Amygdala (tissue), 56 donors: ENCODE measurements at regions not wholly inside any gene's neighbourhood (a gene's known extent, or its start where the extent isn't known, plus 50 kb on each side); places are given as distances from the start of the nearest gene placed in this dataset.

Source experiments
- DNase-seq, 56 donors: peaks; one replicate each; lab custom pipeline; 2025; lab: John Stamatoyannopoulos, UW

- no peak for DNase-seq
Observed at GRCh38 chr6:40803897-40804702, 216.9 kb upstream of the LRFN2 start.

- DNase-seq = no peak
Observed at GRCh38 chr6:40802481-40802880, 215.3 kb upstream of the LRFN2 start.

GRCh38 chr6:40799296-40800140 is 212.4 kb upstream of the LRFN2 start:
- DNase-seq = no peak

- no peak for DNase-seq
Observed at GRCh38 chr6:40798069-40798770, 211.1 kb upstream of the LRFN2 start.

DNA sequence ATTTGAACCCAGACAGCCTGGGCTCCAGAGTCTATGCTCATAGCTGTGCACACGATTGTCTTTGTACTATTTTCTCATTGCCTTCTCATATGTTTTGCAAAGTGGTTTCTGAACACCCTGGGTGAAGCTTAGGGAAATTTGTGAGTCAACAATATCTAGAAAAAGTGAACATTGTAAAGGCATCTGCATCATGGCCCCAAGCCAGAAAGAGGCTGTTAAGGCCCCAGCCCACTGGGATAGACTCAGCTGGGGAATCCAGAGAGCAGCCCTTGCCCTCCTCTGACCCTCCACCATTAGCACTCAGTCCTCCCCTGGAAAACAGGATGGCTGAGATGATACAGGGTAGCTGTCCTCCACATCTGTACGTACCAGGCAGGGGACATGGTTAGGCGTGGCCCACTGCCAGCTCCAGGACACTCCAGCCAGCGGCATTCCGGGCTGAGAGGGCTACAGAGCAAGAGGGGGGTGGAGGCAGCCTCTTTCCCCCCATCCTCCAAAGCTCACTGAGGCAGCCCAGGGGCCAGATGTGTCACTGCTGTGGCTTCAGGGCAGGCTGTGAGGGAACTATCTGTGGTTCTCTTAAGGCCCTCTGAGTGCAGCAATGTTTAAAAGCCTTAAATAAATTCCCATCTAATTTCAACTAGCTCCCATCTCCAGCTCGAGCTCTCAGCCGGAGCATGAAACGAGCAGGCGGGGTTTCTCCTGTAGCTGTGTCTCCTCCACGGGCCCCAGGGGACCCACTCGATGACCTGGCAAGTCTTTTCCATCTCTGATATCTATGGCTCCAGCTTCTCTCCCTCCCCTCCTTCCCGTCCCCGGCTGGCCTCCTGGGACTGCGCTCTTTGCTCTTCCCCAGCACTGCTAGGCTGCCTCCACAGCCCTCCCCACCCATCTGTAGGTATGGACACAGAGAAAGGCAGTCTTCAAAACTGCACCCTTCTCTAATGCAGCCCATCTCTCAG is 209.4 kb upstream of the LRFN2 start:
- DNase-seq = no peak

GRCh38 chr6:40794586-40794985 is 207.4 kb upstream of the LRFN2 start:
- no peak for DNase-seq

GRCh38 chr6:40792183-40792582 is 205.0 kb upstream of the LRFN2 start:
- DNase-seq = no peak

DNA sequence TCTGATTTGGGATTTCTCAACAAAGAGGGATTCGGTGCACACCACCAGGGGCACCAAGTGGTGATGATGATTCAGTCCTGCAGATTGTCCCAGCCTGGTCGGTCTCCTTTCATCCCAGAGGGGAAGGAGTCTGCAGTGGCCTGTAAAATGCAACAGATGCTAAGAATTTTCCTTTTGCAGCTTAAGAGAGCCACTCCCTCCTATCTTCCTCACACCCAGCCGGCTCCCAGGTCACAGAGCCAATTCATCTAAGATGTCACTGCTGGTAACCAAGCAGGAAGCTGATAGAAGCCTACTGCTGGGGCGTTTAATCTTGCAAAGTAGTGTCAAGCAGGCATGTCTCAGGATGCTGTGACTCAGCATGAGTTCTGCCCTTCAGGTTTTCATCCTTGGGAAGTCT is 203.8 kb upstream of the LRFN2 start:
- no peak for DNase-seq

DNA sequence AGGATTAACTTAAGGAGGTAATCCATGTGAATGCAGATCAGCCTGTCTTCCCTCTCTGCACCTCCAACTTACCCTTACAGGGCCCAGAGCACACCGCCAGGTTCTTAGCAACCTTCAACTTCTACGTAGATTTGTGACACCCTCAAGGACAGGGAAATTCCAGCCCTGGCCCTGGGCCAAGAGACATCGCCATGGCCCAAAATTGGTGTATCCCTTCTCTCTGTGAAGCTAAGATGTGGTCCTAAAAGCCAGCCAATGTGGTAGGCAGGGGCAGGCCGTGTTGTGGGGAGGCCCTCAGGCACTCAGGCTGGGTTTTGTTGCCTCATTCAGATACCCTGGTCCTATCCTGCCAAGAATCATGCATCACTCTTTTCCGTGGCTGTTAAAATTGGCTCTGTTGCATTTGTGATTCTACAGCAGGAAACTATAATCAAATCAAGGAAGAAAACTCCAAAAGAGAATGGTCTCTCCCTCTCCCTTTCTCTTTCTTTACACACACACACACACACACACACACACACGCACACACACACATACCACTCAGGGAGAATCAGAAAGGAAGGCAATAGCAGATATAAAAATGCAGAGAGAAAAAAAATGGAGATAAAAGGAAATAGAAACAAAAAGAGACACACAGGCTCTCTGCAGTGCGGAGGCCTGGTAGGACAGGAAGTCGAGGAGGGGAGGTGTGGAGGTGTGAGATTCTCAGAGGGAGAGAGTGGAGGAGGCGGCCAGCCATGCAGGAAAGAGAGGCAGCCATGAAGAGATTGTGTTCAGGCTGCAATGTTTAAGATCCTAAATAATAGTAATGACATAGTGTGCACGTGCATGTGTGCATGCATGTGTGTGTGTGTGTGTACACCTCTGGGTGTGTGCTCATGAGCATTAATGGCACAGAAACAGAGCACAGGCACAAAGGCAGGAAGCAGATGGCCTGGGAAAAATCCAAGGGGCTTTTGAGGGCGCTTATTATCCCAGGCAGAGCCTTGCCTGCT is 201.8 kb upstream of the LRFN2 start:
- DNase-seq = peak in 6 of 56 donors; percentile 3 to 15 (median 10)

- no peak for DNase-seq
Observed at GRCh38 chr6:40782355-40782754, 195.2 kb upstream of the LRFN2 start.

- DNase-seq = no peak
Observed at GRCh38 chr6:40780637-40781036, 193.5 kb upstream of the LRFN2 start.

GRCh38 chr6:40779409-40779808 is 192.2 kb upstream of the LRFN2 start:
- DNase-seq = no peak

DNA sequence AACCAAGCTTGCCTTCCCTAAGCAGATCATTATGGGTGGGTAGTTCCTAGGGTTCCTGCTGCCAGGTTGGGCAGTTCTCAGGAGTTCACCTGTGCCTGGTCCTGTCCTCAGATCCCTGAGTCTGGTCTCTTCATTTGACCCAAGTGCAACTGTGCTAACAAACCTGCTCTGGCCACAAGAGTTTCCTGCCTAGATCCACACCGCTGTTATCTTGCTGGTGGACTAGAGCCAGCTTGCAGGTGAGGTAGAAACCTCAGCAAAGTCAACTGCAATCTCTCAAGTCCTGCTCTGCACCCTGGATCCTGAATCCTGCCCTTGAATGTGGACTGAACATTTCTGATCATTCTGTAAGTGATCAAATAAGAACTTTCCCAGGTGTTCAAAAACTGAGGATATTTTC is 191.8 kb upstream of the LRFN2 start:
- DNase-seq = no peak

GRCh38 chr6:40778196-40778595 is 191.0 kb upstream of the LRFN2 start:
- DNase-seq = no peak

GRCh38 chr6:40774932-40775331 is 187.8 kb upstream of the LRFN2 start:
- no peak for DNase-seq

- DNase-seq = no peak
Observed at GRCh38 chr6:40770794-40771193, 183.6 kb upstream of the LRFN2 start.

- DNase-seq = no peak
Observed at GRCh38 chr6:40764726-40765125, 177.6 kb upstream of the LRFN2 start.

- DNase-seq = no peak
Observed at GRCh38 chr6:40762981-40763380, 175.8 kb upstream of the LRFN2 start.

- no peak for DNase-seq
Observed at GRCh38 chr6:40760887-40761286, 173.7 kb upstream of the LRFN2 start.
